HG03354 (cell line): ENCODE measurements at regions not wholly inside any gene's neighbourhood (a gene's known extent, or its start where the extent isn't known, plus 50 kb on each side); places are given as distances from the start of the nearest gene placed in this dataset.

Experiments
- ATAC-seq: cut with Tn5 transposase; IDR thresholded peaks from one replicate; pipeline ENCODE4 v1.9.1; 2021; ENCODE audit warnings: mild to moderate bottlenecking; ENCODE audit not compliant: unreplicated experiment, poor library complexity, severe bottlenecking

DNA sequence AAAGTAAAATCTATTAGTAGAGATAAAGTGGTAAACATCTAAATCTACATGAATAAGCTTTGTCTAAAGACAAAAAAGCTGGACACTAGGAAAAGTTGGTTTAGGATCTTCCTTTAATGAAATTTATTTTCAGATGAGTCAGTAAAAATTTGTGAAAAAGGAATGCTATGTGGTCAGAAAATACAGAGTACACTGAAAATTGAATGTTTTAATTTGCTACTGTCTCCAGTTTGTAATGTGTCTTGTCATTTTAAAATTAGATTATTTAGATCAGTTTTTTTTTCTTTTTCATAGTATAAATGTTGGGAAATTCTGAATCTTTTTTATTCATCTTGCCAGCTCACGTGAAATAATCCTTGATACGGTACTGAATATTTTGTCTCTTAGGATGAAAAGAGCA lies 56.9 kb downstream of the SLITRK6 start:
- no peak for ATAC-seq

DNA sequence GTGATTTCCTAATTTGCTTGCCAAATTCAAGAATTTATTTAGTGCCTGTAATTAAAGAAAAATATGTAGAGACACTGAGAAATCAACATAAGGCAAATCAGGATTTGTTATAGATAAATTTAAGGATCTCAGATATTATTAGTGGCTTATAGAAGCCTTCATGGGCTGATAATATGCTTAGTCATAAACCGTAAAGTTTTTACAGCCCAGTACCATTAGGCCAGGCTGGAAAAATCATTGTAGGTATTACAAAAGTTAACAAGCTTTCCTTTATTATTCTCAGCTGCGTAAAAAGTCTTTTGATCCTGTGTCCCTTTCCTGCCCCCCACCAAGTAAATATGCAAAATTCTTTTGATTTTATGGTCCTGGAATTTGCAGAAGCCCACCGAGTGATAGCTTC lies 58.2 kb downstream of the SLITRK6 start:
- no peak for ATAC-seq

DNA sequence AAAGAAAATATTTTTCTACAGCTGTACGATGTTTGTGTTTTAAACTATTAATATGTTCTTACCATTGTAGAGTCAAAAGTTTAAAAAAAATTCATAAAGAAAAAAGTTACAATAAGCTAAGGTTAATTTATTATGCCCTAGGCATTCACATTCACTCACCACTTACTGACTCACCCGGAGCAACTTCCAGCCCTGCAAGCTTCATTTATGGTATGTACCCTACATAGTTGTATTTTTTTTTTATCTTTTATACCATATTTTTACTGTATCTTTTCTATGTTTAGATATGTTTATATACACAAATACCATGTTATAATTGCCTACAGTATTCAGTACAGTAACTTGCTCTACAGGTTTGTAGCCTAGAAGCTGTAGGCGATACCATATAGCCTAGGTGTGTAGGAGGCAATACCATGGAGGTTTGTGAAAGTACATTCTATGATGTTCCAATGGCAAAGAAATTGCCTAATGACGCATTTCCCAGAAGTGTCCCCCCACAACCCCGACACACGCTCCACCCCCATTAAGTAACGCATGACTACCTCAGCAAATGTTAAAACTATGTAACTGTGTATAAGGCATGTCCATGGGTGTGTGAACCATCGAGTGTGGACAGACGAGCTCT lies 60.4 kb downstream of the SLITRK6 start:
- no peak for ATAC-seq

DNA sequence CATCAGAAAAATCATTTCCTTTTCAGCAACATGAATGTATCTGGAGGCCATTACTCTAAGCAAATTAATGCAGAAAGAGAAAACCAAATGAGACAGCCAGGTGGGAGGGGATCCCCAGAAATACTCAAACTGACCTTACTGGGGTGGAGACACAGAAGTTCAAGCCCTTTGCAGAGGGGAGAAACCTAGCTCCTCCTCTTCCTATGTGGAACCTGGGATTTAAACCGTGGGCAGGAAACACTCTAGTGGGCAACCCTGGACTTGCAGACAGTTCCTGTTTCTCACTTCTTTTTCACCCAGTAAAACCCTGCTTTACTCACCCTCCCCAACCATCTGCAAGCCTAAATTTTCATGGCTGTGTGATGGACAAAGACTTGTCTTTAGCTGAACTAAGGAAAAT lies 61.3 kb downstream of the SLITRK6 start:
- no peak for ATAC-seq

DNA sequence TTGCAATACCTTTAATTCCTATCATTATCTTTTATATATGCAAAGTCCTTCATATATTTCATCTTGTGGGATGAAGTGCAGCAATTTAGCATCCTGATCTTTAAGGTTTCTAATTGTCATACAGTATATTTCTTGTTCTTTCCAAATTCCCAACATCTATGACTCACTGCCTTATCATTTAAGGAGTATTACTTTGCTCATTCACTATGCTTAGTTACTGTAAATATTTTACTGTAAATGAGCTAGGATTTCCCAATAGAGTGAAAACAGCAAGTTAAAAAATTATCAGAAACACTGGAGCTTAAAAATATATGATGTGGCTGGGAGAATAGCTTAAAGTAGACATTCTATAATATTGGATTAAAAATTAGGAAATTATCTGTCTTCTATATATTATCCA lies 69.9 kb downstream of the SLITRK6 start:
- ATAC-seq = no peak

DNA sequence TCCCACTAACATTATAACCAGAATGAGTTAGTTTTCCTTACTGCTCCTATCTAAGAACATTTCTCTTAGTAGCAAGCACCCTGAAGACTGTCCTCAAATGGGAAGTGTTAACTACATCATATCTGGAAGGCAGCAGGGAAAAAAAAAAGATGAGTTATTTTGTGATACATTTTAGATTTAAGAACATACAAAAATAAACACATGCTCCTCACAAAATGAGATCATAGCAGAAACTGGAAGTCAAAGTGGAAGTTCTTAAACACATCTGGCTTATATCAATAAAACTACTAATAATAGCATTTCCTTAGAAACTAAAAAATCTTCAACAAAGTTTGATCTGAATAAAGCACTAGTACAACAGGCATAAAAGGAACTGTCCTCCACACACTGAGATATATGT lies 70.4 kb downstream of the SLITRK6 start:
- ATAC-seq = no peak

DNA sequence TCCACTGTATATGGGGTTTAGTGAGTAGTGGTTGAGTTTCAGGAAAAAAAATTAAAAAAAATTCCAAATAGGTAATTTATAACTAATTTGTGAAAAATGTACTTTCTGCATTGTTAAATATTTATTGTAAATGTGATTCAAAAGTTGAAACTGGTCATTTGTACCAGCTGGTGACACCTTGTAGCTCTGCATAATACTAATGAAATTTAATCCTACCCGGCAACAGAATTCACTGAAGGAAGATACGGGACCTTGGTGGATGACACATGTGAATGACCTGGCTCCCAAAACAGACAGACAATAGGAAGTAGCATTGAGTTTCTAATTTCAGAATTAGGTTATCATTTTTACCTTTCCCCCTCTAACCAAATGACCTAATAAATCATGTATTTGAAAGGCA lies 73.8 kb downstream of the SLITRK6 start:
- no peak for ATAC-seq

DNA sequence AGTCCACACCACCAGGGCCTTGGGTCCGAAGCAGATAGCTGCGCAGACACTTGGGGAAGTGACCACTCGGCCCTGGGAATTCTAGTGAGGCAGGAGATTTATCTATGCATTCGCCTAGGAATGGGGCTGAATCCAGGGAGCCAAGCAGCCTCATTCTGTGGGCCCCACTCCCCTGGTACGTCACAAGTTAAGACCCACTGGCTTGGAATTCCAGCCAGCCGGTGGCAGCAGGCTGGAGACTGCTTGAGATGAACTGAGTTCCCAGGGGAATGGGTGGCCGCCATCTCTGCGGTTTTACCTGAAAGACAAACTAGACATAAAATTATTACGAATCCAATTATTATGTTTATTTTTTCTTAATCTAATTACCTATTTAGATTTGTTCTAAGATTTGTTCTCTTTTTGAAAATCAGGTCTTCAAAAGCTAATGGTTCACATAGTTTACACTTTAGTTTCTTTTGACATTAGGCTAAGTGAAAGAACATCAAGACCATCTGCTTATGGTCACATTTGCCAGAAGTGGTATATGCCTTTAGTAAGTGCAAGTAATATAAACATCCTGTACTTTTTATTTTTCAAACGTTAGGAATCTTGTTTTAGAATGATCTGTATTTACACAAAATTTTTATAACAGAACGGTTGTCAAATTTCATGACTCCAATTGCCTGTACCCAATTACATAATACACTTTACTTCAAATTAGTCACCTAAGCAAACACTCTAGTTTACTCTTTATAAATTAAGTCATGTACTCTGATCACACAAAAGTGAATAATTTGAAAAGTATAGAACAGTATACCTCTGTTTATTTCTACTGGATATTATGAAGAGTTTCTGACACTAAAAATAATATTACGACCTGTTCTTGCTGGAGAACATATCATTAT lies 74.4 kb downstream of the SLITRK6 start:
- no peak for ATAC-seq

DNA sequence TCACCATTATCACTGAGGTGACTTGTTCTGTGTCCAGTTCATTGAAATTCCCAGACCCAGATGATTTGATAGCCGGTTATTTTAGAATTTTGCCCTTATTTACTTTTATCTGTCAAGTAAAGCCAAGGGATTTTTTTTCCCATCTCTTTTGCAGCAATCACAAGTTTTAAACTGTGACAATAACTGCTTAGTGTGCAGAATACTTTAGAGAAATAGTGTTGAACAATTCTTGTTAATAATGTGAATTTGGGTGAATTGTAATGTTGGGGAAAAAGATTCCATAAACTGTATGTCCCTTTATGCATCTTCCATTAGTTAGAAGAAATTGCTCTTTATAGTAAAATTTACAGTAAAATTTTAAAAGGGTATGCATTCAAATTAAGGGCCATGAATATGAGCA lies 79.5 kb downstream of the SLITRK6 start:
- no peak for ATAC-seq

DNA sequence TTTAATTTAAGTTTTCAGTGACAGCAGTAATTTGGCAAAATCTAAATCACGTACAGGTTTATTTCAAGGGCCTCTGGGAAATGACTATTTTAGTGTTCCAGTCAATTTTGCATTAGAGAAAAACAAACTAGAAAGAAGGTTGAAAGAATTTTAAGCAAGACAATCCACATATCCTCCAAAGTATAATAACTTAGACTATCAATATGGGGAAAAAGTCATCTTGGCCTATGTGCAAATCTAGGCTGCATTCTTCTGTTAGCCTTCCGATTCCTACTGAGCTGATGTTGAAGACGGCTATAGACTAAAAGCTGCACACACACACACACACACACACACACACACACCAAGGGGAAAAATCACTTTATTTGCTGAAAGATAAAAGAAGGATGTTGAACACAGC lies 81.3 kb downstream of the SLITRK6 start:
- no peak for ATAC-seq

DNA sequence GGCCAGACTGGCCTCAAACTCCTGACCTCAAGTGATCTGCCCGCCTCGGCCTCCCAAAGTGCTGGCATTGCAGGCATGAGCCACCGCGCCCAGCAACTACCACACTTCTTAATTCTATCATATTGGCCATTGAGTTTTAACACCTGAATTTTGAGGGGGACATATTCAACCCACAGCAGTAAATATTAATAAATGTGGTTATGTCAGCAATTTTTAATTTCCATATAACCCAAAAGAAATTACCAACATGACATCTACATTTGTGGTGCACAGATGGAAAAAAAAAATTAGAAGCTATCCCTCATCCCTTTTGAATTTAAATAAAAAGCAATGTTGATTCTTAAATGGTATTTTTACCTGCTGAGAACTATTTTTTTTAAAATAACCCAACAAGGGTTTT lies 88.7 kb downstream of the SLITRK6 start:
- ATAC-seq = no peak

DNA sequence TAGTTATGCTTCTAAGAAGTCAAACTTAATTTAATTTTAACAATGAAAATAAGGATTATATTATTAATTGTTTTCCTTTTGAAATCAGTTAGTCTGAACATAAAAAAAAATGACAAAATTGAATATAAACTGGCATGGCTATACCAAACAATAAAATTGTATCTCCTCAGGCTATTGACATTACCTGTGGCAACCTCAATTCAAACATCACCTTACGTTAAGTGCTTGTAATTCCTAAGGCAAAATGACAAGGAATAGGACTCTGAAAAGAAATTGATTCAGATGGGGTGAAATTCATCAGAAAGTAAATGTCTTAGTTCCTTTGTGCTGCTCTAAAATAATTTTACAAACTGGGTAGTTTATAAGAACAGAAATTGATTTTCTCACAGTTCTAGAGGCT lies 89.5 kb downstream of the SLITRK6 start:
- ATAC-seq = no peak

DNA sequence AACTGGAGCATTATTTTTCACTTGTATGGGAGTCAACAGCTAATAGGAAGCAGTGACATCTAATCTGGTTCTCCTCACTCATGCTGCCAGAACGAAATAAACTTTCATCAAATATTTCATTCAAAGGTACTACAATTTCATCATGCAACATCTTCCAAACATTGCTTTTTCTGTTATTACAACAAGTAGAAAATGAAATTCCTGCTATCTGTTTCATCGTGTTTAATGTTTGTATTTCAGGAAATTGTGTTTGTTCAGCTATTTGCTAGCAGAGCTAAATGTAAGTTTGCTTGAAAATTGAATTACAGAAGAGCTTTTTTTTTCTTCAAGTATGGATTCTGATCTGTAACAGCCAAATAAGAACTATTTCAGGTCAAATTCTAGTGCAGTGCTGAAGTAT lies 90.1 kb downstream of the SLITRK6 start:
- no peak for ATAC-seq

DNA sequence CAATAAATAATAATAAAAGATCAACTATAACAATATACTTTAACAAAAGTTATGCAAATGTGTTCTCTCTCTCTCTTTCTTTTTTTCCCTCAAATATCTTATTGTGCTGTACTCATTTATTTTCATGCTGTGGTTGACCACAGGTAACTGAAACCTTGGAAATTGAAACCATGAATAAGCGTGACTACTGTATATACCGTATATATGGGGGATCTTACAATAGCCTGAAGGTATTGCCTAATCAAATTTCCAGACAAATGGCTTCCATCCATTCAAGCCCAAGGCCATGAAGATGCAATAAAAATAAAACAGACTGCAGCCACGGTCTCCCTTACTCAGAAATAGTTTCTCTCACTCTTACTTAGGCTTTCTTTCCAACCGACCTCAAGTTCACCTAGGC lies 98.3 kb downstream of the SLITRK6 start:
- ATAC-seq = no peak

DNA sequence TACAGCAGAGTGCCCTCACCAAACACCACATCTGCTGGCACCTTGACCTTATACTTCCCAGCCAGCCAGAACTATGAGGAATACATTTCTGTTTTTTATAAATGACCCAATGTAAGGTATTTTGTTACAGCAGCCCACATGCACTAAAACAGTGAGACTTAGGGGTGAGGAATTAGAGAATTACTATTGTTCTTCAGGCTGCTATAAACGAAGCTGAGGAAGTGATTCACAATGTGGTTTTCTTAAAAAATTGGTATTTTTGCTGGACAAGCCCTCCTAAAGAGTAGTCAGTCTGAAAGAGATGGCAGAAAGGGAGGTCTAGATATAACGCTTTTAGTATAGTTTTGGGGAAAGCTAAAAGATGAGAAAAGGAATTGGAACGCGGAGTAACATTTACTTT lies 101.0 kb downstream of the SLITRK6 start:
- no peak for ATAC-seq

DNA sequence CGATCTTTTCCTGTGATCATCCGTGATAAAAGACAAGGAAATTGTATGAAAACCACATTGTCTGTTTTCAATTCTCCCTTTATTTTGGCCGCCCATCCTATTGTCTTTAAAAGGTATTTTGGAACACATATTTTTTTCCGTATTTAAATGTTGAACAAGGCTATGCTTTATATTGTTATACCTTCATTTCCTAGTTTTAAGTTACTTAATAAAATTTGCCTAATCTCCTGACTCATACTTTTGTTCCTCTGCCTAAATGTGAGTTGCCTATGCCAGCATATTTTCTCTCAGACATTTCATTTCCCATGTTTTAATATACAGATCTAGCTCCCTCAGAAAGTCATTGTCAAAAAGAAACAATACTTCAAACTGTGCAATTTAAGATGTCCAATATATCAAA lies 104.2 kb downstream of the SLITRK6 start:
- no peak for ATAC-seq

DNA sequence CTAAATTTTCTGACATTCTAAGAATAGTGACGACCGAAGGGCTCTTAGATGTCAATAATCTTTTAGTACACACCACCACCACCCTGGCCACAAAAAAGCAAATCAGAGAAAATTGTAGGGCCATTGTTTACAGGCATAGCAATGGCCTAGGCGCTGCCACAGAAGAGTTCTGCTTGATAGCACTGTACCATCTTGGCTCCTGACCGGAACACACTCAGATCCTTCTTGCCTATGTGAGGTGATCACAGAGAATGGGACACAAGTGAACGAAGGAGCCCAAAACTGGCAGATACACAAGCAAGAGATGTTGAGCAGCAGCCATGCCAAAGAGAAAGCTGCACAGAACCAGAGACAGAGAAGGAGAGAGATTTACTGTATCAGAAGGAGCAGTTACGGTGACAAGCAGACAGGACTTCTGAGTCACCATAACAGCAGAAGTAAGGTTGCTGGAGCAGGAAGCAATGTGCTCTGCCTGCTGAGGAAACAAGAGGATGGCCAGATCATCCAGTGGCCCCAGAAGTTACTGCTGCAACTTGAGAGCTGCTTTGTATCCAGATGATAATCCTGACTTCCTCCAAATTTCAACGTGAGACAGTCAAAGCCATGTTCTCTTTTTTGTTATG lies 105.2 kb downstream of the SLITRK6 start:
- no peak for ATAC-seq

DNA sequence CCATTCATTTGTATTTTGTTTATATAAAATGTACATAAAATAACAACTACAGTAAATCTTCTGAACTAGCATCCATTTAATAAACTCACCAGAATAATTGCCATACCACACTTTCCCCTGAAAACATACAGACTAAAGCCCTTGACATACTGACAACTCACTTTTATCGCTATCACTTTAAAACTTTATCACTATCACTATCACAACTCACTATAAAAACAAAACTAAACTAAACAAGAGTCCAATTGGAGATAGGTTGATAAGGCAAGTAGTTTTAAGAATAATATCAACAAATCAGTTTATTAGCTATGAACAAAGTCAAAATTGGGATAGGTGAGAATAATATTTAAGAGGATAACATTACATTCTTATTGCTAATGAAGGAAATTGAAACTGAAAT lies 108.9 kb downstream of the SLITRK6 start:
- no peak for ATAC-seq

DNA sequence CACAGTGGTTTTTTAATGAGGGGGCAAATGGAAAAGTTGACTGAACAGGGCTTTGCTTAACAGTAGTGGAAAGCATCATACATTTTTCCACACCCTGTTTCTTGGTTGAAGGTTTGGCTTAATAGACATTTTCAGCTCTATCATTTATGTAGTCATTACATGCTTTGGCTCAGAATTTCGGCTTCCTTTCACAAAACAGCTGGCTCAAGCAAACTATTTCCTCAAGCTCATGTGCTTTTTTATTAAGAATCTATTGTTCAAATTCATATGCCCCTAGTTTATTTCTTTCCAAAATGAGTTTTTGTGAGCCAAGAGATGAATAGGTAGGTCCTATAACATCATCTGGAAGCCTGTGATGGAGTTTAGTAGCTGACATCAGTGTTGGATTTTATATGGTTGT lies 113.8 kb downstream of the SLITRK6 start:
- ATAC-seq = no peak

DNA sequence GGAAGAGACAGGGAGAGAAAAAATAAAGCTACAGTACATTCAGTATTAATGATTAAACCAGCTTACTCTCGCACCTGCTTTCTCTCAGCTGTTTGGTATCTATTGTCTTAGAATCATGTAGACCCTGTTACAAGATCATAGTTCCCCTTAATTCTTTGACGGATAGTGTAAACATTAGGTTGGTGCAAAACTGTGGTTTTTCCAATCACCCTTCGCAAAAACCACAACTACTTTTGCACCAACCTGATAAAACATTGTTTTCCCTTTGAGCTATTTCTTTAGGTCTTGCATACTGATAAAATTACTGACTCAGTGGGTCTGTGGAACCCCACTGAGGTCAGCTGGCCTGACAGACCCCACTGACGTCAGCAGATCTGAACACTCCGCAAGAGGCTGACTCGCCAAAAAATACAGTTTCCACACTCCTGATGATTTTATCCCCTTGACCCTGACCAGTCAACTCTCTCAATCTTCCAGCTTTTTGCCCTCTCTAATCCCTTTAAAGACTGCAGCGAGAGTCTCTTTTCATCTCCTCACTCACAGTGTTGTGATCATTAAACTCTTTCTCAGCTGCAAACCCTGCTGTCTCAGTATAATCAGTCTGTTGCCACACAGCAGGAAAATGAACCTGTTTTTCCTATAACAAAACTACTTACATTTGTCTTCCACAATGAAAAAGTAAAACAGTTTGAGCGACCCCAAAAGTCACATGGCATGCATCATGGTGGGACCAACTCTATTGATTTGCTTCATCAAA lies 123.9 kb downstream of the SLITRK6 start:
- ATAC-seq = no peak
